IPS-20b (cell line): ENCODE measurements at regions not wholly inside any gene's neighbourhood (a gene's known extent, or its start where the extent isn't known, plus 50 kb on each side); places are given as distances from the start of the nearest gene placed in this dataset.

Source experiments
- H3K27ac ChIP-seq: one replicate; pipeline ENCODE4 v1.5.1; 2013; ENCODE audit warnings: low read length
- H3K27me3 ChIP-seq: 2 replicates; pipeline ENCODE4 v1.6.1; 2013; ENCODE audit warnings: mild to moderate bottlenecking, low read length, inconsistent platforms; ENCODE audit not compliant: insufficient read depth
- H3K36me3 ChIP-seq: 2 replicates; pipeline ENCODE4 v1.6.1; 2013; ENCODE audit warnings: low read depth, mild to moderate bottlenecking, inconsistent platforms, low read length, moderate library complexity; ENCODE audit not compliant: insufficient read depth
- H3K4me1 ChIP-seq: 2 replicates; pipeline ENCODE4 v1.6.1; 2013; ENCODE audit warnings: mild to moderate bottlenecking, control low read depth, inconsistent platforms, low read length, moderate library complexity; ENCODE audit not compliant: insufficient read depth
- H3K4me3 ChIP-seq: 2 replicates; pipeline ENCODE4 v1.5.1; 2013; ENCODE audit warnings: mild to moderate bottlenecking, low read length, inconsistent platforms
- H3K9ac ChIP-seq: 2 replicates; pipeline ENCODE4 v1.6.1; 2013; ENCODE audit warnings: low read depth, mild to moderate bottlenecking, inconsistent platforms, low read length, moderate library complexity
- H3K9me3 ChIP-seq: 2 replicates; pipeline ENCODE4 v1.6.1; 2013; ENCODE audit warnings: mild to moderate bottlenecking, low read depth, low read length, inconsistent platforms; ENCODE audit not compliant: insufficient read depth

- Histone ChIP-seq H3K9me3 (no peaks in the 10 kb centered on the region), H3K36me3 (no peaks in the 10 kb centered on the region), H3K27ac (no peak overlapping the region), H3K4me3 (no peak overlapping the region), H3K27me3 (no peaks in the 10 kb centered on the region), H3K9ac (no peak overlapping the region), H3K4me1 (peaks cover 29% of the 10 kb centered on the region)
These were observed 536.0 kb upstream of the CDH2 start for GRCh38 chr18:28712796-28713425.

- Histone ChIP-seq H3K27me3 (no peaks in the 10 kb centered on the region), H3K36me3 (no peaks in the 10 kb centered on the region), H3K9me3 (no peaks in the 10 kb centered on the region), H3K4me3 (no peak overlapping the region), H3K4me1 (peaks cover 31% of the 10 kb centered on the region), H3K27ac (no peak overlapping the region), H3K9ac (no peak overlapping the region)
These were observed 535.2 kb upstream of the CDH2 start for GRCh38 chr18:28712172-28712571.

- no peaks in the 10 kb centered on the region for H3K9me3 ChIP-seq
- H3K4me3 ChIP-seq, result no peak overlapping the region; the same call in 1 of the 2 replicates
- no peak overlapping the region for H3K9ac ChIP-seq
- H3K36me3 ChIP-seq, result no peaks in the 10 kb centered on the region
- H3K27me3 ChIP-seq, result no peaks in the 10 kb centered on the region
- no peak overlapping the region for H3K27ac ChIP-seq
- H3K4me1 ChIP-seq, result peaks cover 36% of the 10 kb centered on the region
These were observed 534.2 kb upstream of the CDH2 start for GRCh38 chr18:28711096-28711495.

- Histone ChIP-seq H3K4me3 (no peak overlapping the region), H3K4me1 (peaks cover 21% of the 10 kb centered on the region), H3K9ac (no peak overlapping the region), H3K27me3 (no peaks in the 10 kb centered on the region), H3K27ac (no peak overlapping the region), H3K9me3 (no peaks in the 10 kb centered on the region), H3K36me3 (no peaks in the 10 kb centered on the region)
These were observed 530.1 kb upstream of the CDH2 start for GRCh38 chr18:28707006-28707405.

GRCh38 chr18:28706397-28706796 is 529.5 kb upstream of the CDH2 start:
- no peaks in the 10 kb centered on the region for H3K27me3 ChIP-seq
- H3K9me3 ChIP-seq, result no peaks in the 10 kb centered on the region
- H3K4me3 ChIP-seq, result no peak overlapping the region
- no peak overlapping the region for H3K27ac ChIP-seq
- no peak overlapping the region for H3K9ac ChIP-seq
- H3K4me1 ChIP-seq, result peaks cover 20% of the 10 kb centered on the region
- no peaks in the 10 kb centered on the region for H3K36me3 ChIP-seq

- Histone ChIP-seq H3K4me1 (peaks cover 12% of the 10 kb centered on the region), H3K36me3 (no peaks in the 10 kb centered on the region), H3K27me3 (no peaks in the 10 kb centered on the region), H3K27ac (no peak overlapping the region), H3K4me3 (no peak overlapping the region), H3K9ac (no peak overlapping the region), H3K9me3 (no peaks in the 10 kb centered on the region)
These were observed 528.6 kb upstream of the CDH2 start for GRCh38 chr18:28705482-28705881.

- Histone ChIP-seq H3K27me3 (no peaks in the 10 kb centered on the region), H3K9ac (no peak overlapping the region), H3K27ac (no peak overlapping the region), H3K36me3 (no peaks in the 10 kb centered on the region), H3K4me1 (peaks cover 17% of the 10 kb centered on the region), H3K4me3 (no peak overlapping the region), H3K9me3 (no peaks in the 10 kb centered on the region)
These were observed 515.4 kb upstream of the CDH2 start for GRCh38 chr18:28692337-28692736.

GRCh38 chr18:28691496-28691840 is 514.5 kb upstream of the CDH2 start:
- no peak overlapping the region for H3K9ac ChIP-seq
- H3K27me3 ChIP-seq, result no peaks in the 10 kb centered on the region
- no peak overlapping the region for H3K4me3 ChIP-seq
- H3K27ac ChIP-seq, result no peak overlapping the region
- no peaks in the 10 kb centered on the region for H3K9me3 ChIP-seq
- H3K36me3 ChIP-seq, result no peaks in the 10 kb centered on the region
- H3K4me1 ChIP-seq, result peaks cover 17% of the 10 kb centered on the region

GRCh38 chr18:28690836-28691495 is 514.0 kb upstream of the CDH2 start:
- Histone ChIP-seq H3K9ac (no peak overlapping the region), H3K4me1 (peaks cover 17% of the 10 kb centered on the region), H3K36me3 (no peaks in the 10 kb centered on the region), H3K27ac (no peak overlapping the region), H3K27me3 (no peaks in the 10 kb centered on the region), H3K9me3 (no peaks in the 10 kb centered on the region), H3K4me3 (no peak overlapping the region)

GRCh38 chr18:28690100-28690499 is 513.2 kb upstream of the CDH2 start:
- Histone ChIP-seq H3K4me1 (peaks cover 17% of the 10 kb centered on the region), H3K36me3 (no peaks in the 10 kb centered on the region), H3K4me3 (no peak overlapping the region), H3K27ac (no peak overlapping the region), H3K9me3 (no peaks in the 10 kb centered on the region), H3K9ac (no peak overlapping the region), H3K27me3 (no peaks in the 10 kb centered on the region)

GRCh38 chr18:28689588-28689987 is 512.7 kb upstream of the CDH2 start:
- H3K27ac ChIP-seq, result no peak overlapping the region
- H3K27me3 ChIP-seq, result no peaks in the 10 kb centered on the region
- peaks cover 22% of the 10 kb centered on the region for H3K4me1 ChIP-seq
- no peak overlapping the region for H3K9ac ChIP-seq
- H3K4me3 ChIP-seq, result no peak overlapping the region
- no peaks in the 10 kb centered on the region for H3K36me3 ChIP-seq
- H3K9me3 ChIP-seq, result no peaks in the 10 kb centered on the region

- Histone ChIP-seq H3K4me1 (peaks cover 12% of the 10 kb centered on the region), H3K9me3 (no peaks in the 10 kb centered on the region), H3K4me3 (no peak overlapping the region), H3K36me3 (no peaks in the 10 kb centered on the region), H3K27ac (no peak overlapping the region), H3K27me3 (no peaks in the 10 kb centered on the region), H3K9ac (no peak overlapping the region)
These were observed 507.9 kb upstream of the CDH2 start for GRCh38 chr18:28684746-28685355.
